Naive thymus-derived CD4-positive, alpha-beta T cell (primary cell): ENCODE measurements at regions not wholly inside any gene's neighbourhood (a gene's known extent, or its start where the extent isn't known, plus 50 kb on each side); places are given as distances from the start of the nearest gene placed in this dataset.

Source experiments
- ATAC-seq: fragments of 150-1000 bp; cut with Tn5 transposase; 2 replicates; pipeline ENCODE4 v1.10.0; 2021; ENCODE audit warnings: mild to moderate bottlenecking, moderate library complexity
- CTCF ChIA-PET: fragments of 350-600 bp; sonication (Branson Sonifier 250); formaldehyde crosslinking; loops from one replicate; lab custom pipeline; 2021; ENCODE audit warnings: antibody characterized with exemption; lab: Charles Lee
- POLR2A ChIA-PET: fragments of 350-600 bp; sonication (Branson Sonifier 250); formaldehyde crosslinking; loops from one replicate; lab custom pipeline; 2021; ENCODE audit warnings: antibody characterized with exemption, inconsistent platforms; lab: Charles Lee
- DNase-seq, 9 donors: peaks; one replicate each; pipeline versions ENCODE4 v3.0.0 to v3.0.0-alpha.2; 2020 to 2022; ENCODE audit warnings: mixed read lengths in 1 of 9
- H3K27ac ChIP-seq: one replicate; pipeline ENCODE4 v1.7.0; 2013; ENCODE audit warnings: mild to moderate bottlenecking, low read depth, low read length, moderate library complexity
- H3K27me3 ChIP-seq, 2 donors: one replicate each; pipeline ENCODE4 v1.7.0; 2013; ENCODE audit warnings: low read length in 2 of 2, mild to moderate bottlenecking in 2 of 2, moderate library complexity in 2 of 2; ENCODE audit not compliant: control insufficient read depth in 2 of 2, insufficient read depth in 2 of 2
- H3K36me3 ChIP-seq, 3 experiments: 1 replicate in 2 of 3; 2 replicates in 1 of 3; pipeline ENCODE4 v1.7.0; 2013; ENCODE audit warnings: low read length in 3 of 3, mild to moderate bottlenecking in 3 of 3, moderate library complexity in 1 of 3; ENCODE audit not compliant: insufficient read depth in 3 of 3, control insufficient read depth in 2 of 3
- H3K4me1 ChIP-seq, 2 donors: one replicate each; pipeline ENCODE4 v1.7.0; 2013; ENCODE audit warnings: low read length in 2 of 2, mild to moderate bottlenecking in 2 of 2, moderate library complexity in 1 of 2; ENCODE audit not compliant: control insufficient read depth in 2 of 2, insufficient read depth in 2 of 2
- H3K4me3 ChIP-seq: 2 replicates; pipeline ENCODE4 v1.7.0; 2013; ENCODE audit warnings: mild to moderate bottlenecking, low read length
- H3K9me3 ChIP-seq, 3 experiments: 1 replicate in 2 of 3; 2 replicates in 1 of 3; pipeline ENCODE4 v1.7.0; 2013; ENCODE audit warnings: low read length in 3 of 3; ENCODE audit not compliant: control insufficient read depth in 2 of 3
- H3K27ac Mint-ChIP-seq, 9 donors: one replicate each; pipeline ENCODE4 v1.8.0; 2020 to 2022; ENCODE audit warnings: mixed read lengths in 9 of 9, mild to moderate bottlenecking in 8 of 9, moderate library complexity in 5 of 9, inconsistent platforms in 2 of 9
- H3K27me3 Mint-ChIP-seq, 5 donors: one replicate each; pipeline ENCODE4 v1.8.0; 2021 to 2022; ENCODE audit warnings: mixed read lengths in 5 of 5, mild to moderate bottlenecking in 1 of 5
- H3K36me3 Mint-ChIP-seq, 5 donors: one replicate each; pipeline ENCODE4 v1.8.0; 2020 to 2022; ENCODE audit warnings: mixed read lengths in 5 of 5, mild to moderate bottlenecking in 3 of 5, inconsistent platforms in 1 of 5
- H3K4me1 Mint-ChIP-seq, 7 donors: one replicate each; pipeline ENCODE4 v1.8.0; 2020 to 2022; ENCODE audit warnings: mixed read lengths in 7 of 7, mild to moderate bottlenecking in 3 of 7, inconsistent platforms in 1 of 7
- H3K4me3 Mint-ChIP-seq, 10 donors: one replicate each; pipeline ENCODE4 v1.8.0; 2020 to 2022; ENCODE audit warnings: mild to moderate bottlenecking in 10 of 10, mixed read lengths in 10 of 10, moderate library complexity in 6 of 10, inconsistent platforms in 2 of 10
- H3K9me3 Mint-ChIP-seq, 11 donors: one replicate each; pipeline ENCODE4 v1.8.0; 2020 to 2022; ENCODE audit warnings: mixed read lengths in 11 of 11, mild to moderate bottlenecking in 4 of 11, inconsistent platforms in 1 of 11, moderate library complexity in 1 of 11
- intact Hi-C, 2 donors: fragments of 100-400 bp; cut with micrococcal nuclease; formaldehyde crosslinking; loops; one replicate each; pipeline ENCODE4 v1.15.1; 2023

DNA sequence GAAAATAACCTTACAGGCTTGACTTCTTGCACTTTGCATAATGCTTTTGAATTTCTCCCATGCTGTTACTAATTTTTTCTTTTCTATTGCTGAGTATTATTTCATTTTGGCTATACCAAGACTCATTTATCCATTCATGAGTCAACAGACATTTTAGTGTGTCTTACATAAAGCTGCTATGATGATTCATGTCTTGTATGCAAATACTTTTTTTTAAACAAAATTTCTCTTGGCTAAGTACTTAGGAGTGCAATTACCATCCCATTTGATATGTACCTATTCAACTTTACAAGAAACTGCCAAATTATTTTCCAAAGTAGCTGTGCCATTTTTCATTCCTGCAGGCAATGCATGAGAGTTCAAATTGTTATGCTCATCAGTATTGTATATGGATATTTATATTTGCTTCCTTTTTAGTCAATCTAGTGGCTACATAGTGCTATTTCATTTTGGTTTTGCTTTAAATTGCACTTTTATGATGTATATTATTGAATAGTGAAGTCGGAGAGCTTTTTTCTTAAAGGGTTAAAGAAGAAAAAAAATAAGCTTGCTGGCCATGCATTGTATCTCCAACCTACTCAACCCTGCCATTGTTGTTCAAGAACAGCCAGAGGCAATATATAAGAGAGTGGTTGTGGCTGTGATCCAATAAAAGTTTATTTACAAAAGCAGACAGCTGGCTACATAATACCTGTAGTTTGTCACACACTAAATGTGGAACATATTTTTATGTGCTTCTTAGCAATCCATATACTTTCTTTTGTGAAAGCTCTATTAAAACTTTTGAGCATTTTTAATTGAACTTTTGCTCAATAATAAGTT lies 862.8 kb downstream of the KCNT2 start:
- H3K27me3 ChIP-seq = no peaks in the 10 kb centered on the region
- ATAC-seq (no peak), DNase-seq (no peak)
- no peak overlapping the region for H3K27ac Mint-ChIP-seq
- H3K27ac ChIP-seq = no peak overlapping the region
- ChIA-PET POLR2A (no interaction called here), CTCF (no interaction called here)
- no peaks in the 10 kb centered on the region for H3K36me3 Mint-ChIP-seq
- no peaks in the 10 kb centered on the region for H3K9me3 ChIP-seq
- peaks cover 0 to 15% (median 3%) of the 10 kb centered on the region in 11 donors for H3K9me3 Mint-ChIP-seq
- H3K4me1 ChIP-seq = no peaks in the 10 kb centered on the region
- intact Hi-C loops = no loop called here
- H3K4me3 Mint-ChIP-seq = no peak overlapping the region
- no peak overlapping the region for H3K4me3 ChIP-seq
- H3K27me3 Mint-ChIP-seq = no peaks in the 10 kb centered on the region
- no peaks in the 10 kb centered on the region for H3K36me3 ChIP-seq
- peaks cover 0 to 6% (median 0%) of the 10 kb centered on the region in 7 donors for H3K4me1 Mint-ChIP-seq

DNA sequence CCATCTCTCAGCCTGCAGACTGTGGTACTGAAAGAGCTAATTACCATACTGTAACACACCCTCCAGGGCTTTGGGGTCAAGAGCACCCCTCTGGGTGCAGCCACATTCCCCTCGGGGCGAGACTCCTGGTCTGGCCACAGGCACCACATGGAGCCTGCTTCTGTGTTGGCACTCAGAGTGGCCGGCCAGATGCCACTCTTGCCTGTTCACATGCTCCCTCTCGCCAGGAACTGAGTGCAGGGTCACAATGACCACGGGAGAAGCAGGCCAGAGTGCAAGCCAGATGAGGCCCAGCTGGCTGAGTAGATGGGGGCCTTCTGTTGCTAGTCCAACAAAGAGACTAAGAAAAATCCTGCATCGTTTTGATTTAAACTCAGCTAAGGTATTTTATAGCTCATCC lies 864.0 kb downstream of the KCNT2 start:
- Mint-ChIP-seq H3K27me3 (no peaks in the 10 kb centered on the region), H3K27ac (no peak overlapping the region), H3K4me1 (peaks cover 0 to 6% (median 0%) of the 10 kb centered on the region in 7 donors), H3K36me3 (no peaks in the 10 kb centered on the region), H3K9me3 (peaks cover 0 to 15% (median 2%) of the 10 kb centered on the region in 11 donors), H3K4me3 (no peak overlapping the region)
- ChIA-PET CTCF (no interaction called here), POLR2A (no interaction called here)
- no peaks in the 10 kb centered on the region for H3K27me3 ChIP-seq
- no peaks in the 10 kb centered on the region for H3K36me3 ChIP-seq
- H3K4me3 ChIP-seq = no peak overlapping the region
- H3K4me1 ChIP-seq = no peaks in the 10 kb centered on the region
- ATAC-seq (no peak), DNase-seq (no peak)
- intact Hi-C loops = no loop called here
- H3K9me3 ChIP-seq = no peaks in the 10 kb centered on the region
- H3K27ac ChIP-seq = no peak overlapping the region

DNA sequence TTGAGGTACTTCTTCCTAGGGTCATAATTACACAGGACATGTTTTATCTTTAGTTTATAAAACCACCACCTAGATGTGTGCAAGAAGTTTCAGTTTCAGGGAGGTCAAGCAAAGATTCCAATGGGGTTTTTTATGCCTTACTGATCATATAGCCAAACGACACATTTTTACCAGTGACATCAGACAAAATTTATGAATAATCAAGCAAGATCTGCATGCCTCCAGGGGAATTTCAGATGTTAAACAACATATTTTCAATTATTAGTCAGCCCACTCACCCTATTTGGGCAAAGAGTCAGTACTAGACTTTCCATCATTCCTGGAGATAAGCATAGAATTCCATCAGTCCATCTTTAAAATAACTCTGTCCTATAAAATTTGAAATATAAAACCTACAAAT lies 867.4 kb downstream of the KCNT2 start:
- H3K27me3 ChIP-seq = no peaks in the 10 kb centered on the region
- no peak overlapping the region for H3K4me3 Mint-ChIP-seq
- intact Hi-C loops = no loop called here
- ChIA-PET CTCF (no interaction called here), POLR2A (no interaction called here)
- no peaks in the 10 kb centered on the region for H3K36me3 ChIP-seq
- no peak overlapping the region for H3K27ac Mint-ChIP-seq
- H3K9me3 ChIP-seq = no peaks in the 10 kb centered on the region
- H3K36me3 Mint-ChIP-seq = no peaks in the 10 kb centered on the region
- H3K4me1 ChIP-seq = no peaks in the 10 kb centered on the region
- ATAC-seq (no peak), DNase-seq (no peak)
- H3K9me3 Mint-ChIP-seq = peaks cover 0 to 15% (median 2%) of the 10 kb centered on the region in 11 donors
- no peaks in the 10 kb centered on the region for H3K27me3 Mint-ChIP-seq
- H3K4me3 ChIP-seq = no peak overlapping the region
- no peak overlapping the region for H3K27ac ChIP-seq
- H3K4me1 Mint-ChIP-seq = peaks cover 0 to 6% (median 0%) of the 10 kb centered on the region in 7 donors

DNA sequence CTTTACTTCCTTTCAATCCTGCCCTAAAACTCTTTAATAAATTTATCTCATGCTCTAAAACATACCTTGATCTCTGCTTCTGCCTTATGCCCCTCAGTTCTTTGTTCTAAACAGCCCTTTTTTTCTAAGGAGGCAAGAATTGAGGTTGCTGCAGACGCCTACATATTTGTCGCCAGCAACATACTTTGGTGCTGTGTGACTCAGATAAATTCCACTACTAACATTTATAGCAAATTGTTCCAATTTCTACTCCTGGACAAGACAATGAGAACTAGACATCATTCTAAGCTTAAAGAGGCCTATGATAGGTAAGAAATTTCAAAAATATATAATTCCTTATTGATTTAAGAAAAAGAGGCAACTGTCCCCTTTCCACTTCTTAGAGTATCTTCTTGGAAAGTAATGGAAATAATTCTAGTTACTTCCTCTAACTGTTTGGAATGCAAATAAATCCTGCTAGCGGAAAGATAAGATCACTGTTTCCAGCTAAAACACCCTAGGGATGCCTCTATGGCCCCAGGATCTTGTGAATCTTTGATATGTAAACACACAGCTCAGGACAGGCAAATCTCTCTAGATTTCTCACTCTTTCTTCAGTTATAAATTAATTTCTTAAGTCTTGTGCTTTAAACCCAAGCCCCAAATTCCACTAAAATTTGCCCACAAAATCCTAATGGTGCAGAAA lies 869.1 kb downstream of the KCNT2 start:
- no peak for DNase-seq

DNA sequence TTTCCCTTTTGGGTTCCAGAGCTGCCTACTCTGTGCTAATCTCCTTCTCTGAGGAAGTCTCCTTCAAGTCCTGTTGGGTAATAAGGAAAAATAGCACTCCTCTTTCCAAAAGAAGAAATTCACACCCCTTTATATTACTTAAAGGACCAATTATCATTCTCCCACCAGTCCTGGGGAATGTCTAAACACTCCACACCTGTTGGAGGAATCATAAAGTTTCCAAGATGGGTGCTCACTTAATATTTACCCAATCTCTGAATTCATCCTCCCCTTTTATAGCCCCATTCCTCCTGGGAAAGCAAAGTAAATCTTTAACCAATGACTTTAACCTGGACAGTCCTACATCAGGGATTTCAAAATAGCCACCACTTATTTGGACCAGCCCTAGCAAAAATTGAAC lies 873.1 kb downstream of the KCNT2 start:
- no peaks in the 10 kb centered on the region for H3K9me3 ChIP-seq
- no peak for ATAC-seq
- H3K27ac Mint-ChIP-seq = no peak overlapping the region
- no peaks in the 10 kb centered on the region for H3K27me3 Mint-ChIP-seq
- H3K9me3 Mint-ChIP-seq = peaks cover 0 to 6% (median 0%) of the 10 kb centered on the region in 11 donors
- H3K4me3 ChIP-seq = no peak overlapping the region
- H3K36me3 ChIP-seq = no peaks in the 10 kb centered on the region
- H3K27me3 ChIP-seq = no peaks in the 10 kb centered on the region
- no peaks in the 10 kb centered on the region for H3K4me1 Mint-ChIP-seq
- H3K27ac ChIP-seq = no peak overlapping the region
- H3K4me1 ChIP-seq = no peaks in the 10 kb centered on the region
- no peak overlapping the region for H3K4me3 Mint-ChIP-seq
- CTCF ChIA-PET = no interaction called here
- intact Hi-C loops = no loop called here
- no peaks in the 10 kb centered on the region for H3K36me3 Mint-ChIP-seq
- no peak for DNase-seq
- POLR2A ChIA-PET = no interaction called here

More for the DNA sequence above, 869.1 kb downstream of the KCNT2 start:
- peaks cover 0 to 13% (median 2%) of the 10 kb centered on the region in 11 donors for H3K9me3 Mint-ChIP-seq
- peaks cover 0 to 6% (median 0%) of the 10 kb centered on the region in 7 donors for H3K4me1 Mint-ChIP-seq
- no peaks in the 10 kb centered on the region for H3K27me3 Mint-ChIP-seq
- no peak overlapping the region for H3K27ac Mint-ChIP-seq
- intact Hi-C loops = no loop called here
- H3K4me3 ChIP-seq = no peak overlapping the region
- H3K27ac ChIP-seq = no peak overlapping the region
- H3K36me3 Mint-ChIP-seq = no peaks in the 10 kb centered on the region
- POLR2A ChIA-PET = no interaction called here
- H3K9me3 ChIP-seq = no peaks in the 10 kb centered on the region
- CTCF ChIA-PET = no interaction called here
- no peak overlapping the region for H3K4me3 Mint-ChIP-seq
- H3K27me3 ChIP-seq = no peaks in the 10 kb centered on the region
- H3K4me1 ChIP-seq = no peaks in the 10 kb centered on the region
- ATAC-seq = no peak
- no peaks in the 10 kb centered on the region for H3K36me3 ChIP-seq

DNA sequence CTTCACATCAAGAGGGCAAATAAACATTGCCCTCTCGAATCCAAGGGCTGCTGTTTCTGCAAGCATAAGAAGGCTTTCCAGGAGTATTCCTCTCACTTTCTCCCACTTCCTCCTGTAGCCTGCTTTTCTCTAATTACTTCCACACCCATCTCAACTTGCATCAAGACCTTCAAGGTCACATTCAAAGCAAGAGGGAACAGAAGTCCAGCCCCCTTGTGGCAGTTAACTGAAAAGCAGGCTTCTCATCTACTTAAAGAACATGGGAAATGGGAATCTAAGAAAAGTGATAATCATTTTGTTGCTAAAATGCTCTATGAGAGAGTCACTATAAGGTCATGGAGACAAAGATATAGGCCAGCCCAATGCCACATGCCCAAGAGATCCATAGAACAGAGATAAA lies 874.4 kb downstream of the KCNT2 start:
- no peaks in the 10 kb centered on the region for H3K27me3 ChIP-seq
- peaks cover 0 to 6% (median 0%) of the 10 kb centered on the region in 11 donors for H3K9me3 Mint-ChIP-seq
- no peak overlapping the region for H3K4me3 ChIP-seq
- H3K27me3 Mint-ChIP-seq = no peaks in the 10 kb centered on the region
- ChIA-PET POLR2A (no interaction called here), CTCF (no interaction called here)
- no peak overlapping the region for H3K27ac ChIP-seq
- no peaks in the 10 kb centered on the region for H3K4me1 ChIP-seq
- H3K4me3 Mint-ChIP-seq = no peak overlapping the region
- H3K36me3 ChIP-seq = no peaks in the 10 kb centered on the region
- ATAC-seq (no peak), DNase-seq (no peak)
- intact Hi-C loops = no loop called here
- no peaks in the 10 kb centered on the region for H3K4me1 Mint-ChIP-seq
- H3K27ac Mint-ChIP-seq = no peak overlapping the region
- H3K36me3 Mint-ChIP-seq = no peaks in the 10 kb centered on the region
- no peaks in the 10 kb centered on the region for H3K9me3 ChIP-seq

DNA sequence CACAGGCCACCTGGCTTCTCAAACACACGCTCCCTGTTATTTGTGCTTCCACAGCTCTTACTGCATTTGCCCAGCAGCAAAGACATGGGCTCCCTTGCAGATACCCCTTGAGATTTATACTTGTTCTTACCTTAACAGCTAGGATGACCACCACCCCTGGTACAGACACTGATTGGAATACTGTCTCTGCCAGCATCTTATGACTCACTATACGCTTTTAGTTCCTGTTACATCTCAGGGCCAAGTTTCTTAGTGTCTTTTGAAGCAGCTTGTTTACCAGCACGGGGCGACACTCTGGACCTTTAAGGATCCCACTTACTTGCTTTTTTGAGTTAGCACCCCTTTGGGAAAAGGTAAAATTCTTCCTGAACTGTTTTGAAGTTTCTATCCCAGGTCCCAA lies 874.8 kb downstream of the KCNT2 start:
- H3K9me3 ChIP-seq = no peaks in the 10 kb centered on the region
- Mint-ChIP-seq H3K36me3 (no peaks in the 10 kb centered on the region), H3K27me3 (no peaks in the 10 kb centered on the region), H3K4me3 (no peak overlapping the region), H3K4me1 (no peaks in the 10 kb centered on the region), H3K27ac (no peak overlapping the region), H3K9me3 (peaks cover 0 to 6% (median 0%) of the 10 kb centered on the region in 11 donors)
- no peaks in the 10 kb centered on the region for H3K4me1 ChIP-seq
- ChIA-PET CTCF (no interaction called here), POLR2A (no interaction called here)
- H3K4me3 ChIP-seq = no peak overlapping the region
- intact Hi-C loops = no loop called here
- no peaks in the 10 kb centered on the region for H3K27me3 ChIP-seq
- DNase-seq (no peak), ATAC-seq (no peak)
- no peak overlapping the region for H3K27ac ChIP-seq
- H3K36me3 ChIP-seq = no peaks in the 10 kb centered on the region
